HG03159 (cell line): ENCODE measurements at regions not wholly inside any gene's neighbourhood (a gene's known extent, or its start where the extent isn't known, plus 50 kb on each side); places are given as distances from the start of the nearest gene placed in this dataset.
"Not testable (repeated sequence)": the region's sequence is repeated elsewhere in the genome, so short reads cannot be mapped to it uniquely, and the experiment has no call there.

Experiments used
- ATAC-seq: cut with Tn5 transposase; IDR thresholded peaks from one replicate; pipeline ENCODE4 v1.9.1; 2021; ENCODE audit warnings: mild to moderate bottlenecking, moderate library complexity; ENCODE audit not compliant: unreplicated experiment

- no peak for ATAC-seq
These were observed 607.4 kb downstream of the GATA3 start for GRCh38 chr10:8661886-8662285.

GRCh38 chr10:8663131-8663530 lies 608.6 kb downstream of the GATA3 start:
- ATAC-seq = no peak

GRCh38 chr10:8665322-8665721 lies 610.8 kb downstream of the GATA3 start:
- ATAC-seq = no peak

GRCh38 chr10:8670461-8670860 lies 616.0 kb downstream of the GATA3 start:
- ATAC-seq = no peak

GRCh38 chr10:8674230-8674629 lies 619.7 kb downstream of the GATA3 start:
- no peak for ATAC-seq

- no peak for ATAC-seq
These were observed 623.2 kb downstream of the GATA3 start for GRCh38 chr10:8677642-8678041.

- not testable (repeated sequence) for ATAC-seq
These were observed 630.4 kb downstream of the GATA3 start for GRCh38 chr10:8684916-8685315.

- ATAC-seq = no peak
These were observed 634.4 kb downstream of the GATA3 start for GRCh38 chr10:8688881-8689280.

GRCh38 chr10:8691498-8692017 lies 637.1 kb downstream of the GATA3 start:
- no peak for ATAC-seq

GRCh38 chr10:8693635-8694034 lies 639.1 kb downstream of the GATA3 start:
- not testable (repeated sequence) for ATAC-seq

GRCh38 chr10:8696746-8697145 lies 642.3 kb downstream of the GATA3 start:
- no peak for ATAC-seq

GRCh38 chr10:8700689-8701088 lies 646.2 kb downstream of the GATA3 start:
- no peak for ATAC-seq

- no peak for ATAC-seq
These were observed 647.7 kb downstream of the GATA3 start for GRCh38 chr10:8702181-8702580.

GRCh38 chr10:8705415-8705814 lies 650.9 kb downstream of the GATA3 start:
- ATAC-seq = no peak

- ATAC-seq = no peak
These were observed 658.2 kb downstream of the GATA3 start for GRCh38 chr10:8712656-8713055.

GRCh38 chr10:8719971-8720370 lies 665.5 kb downstream of the GATA3 start:
- ATAC-seq = no peak

- no peak for ATAC-seq
These were observed 667.2 kb downstream of the GATA3 start for GRCh38 chr10:8721650-8722049.

- no peak for ATAC-seq
These were observed 668.3 kb downstream of the GATA3 start for GRCh38 chr10:8722835-8723234.

- ATAC-seq = no peak
These were observed 670.9 kb downstream of the GATA3 start for GRCh38 chr10:8725343-8725742.

GRCh38 chr10:8726084-8726778 lies 671.7 kb downstream of the GATA3 start:
- ATAC-seq = no peak

- no peak for ATAC-seq
These were observed 672.2 kb downstream of the GATA3 start for GRCh38 chr10:8726779-8727084.

- no peak for ATAC-seq
These were observed 676.9 kb downstream of the GATA3 start for GRCh38 chr10:8731121-8732095.
